Trophoblast cell (in vitro differentiated cells and primary cell): ENCODE measurements at regions not wholly inside any gene's neighbourhood (a gene's known extent, or its start where the extent isn't known, plus 50 kb on each side); places are given as distances from the start of the nearest gene placed in this dataset.

ENCODE experiments used
- DNase-seq, 2 donors: peaks; one replicate each; pipeline ENCODE4 v3.0.0-alpha.2; 2016
- H2AFZ ChIP-seq: 2 replicates; pipeline ENCODE4 v1.6.1; 2013; ENCODE audit warnings: low read length, moderate library complexity, mild to moderate bottlenecking; ENCODE audit not compliant: insufficient read depth, poor library complexity
- H2AK5ac ChIP-seq: 2 replicates; pipeline ENCODE4 v1.6.1; 2013; ENCODE audit warnings: mild to moderate bottlenecking, low read length
- H2BK120ac ChIP-seq: 2 replicates; pipeline ENCODE4 v1.6.1; 2013; ENCODE audit warnings: low read length, mild to moderate bottlenecking, moderate library complexity; ENCODE audit not compliant: insufficient read depth, poor library complexity
- H2BK12ac ChIP-seq: 2 replicates; pipeline ENCODE4 v1.6.1; 2013; ENCODE audit warnings: mild to moderate bottlenecking, low read length, moderate library complexity
- H2BK5ac ChIP-seq: 2 replicates; pipeline ENCODE4 v1.6.1; 2013; ENCODE audit warnings: low read length, low read depth, moderate library complexity, mild to moderate bottlenecking; ENCODE audit not compliant: poor library complexity
- H3K14ac ChIP-seq: 2 replicates; pipeline ENCODE4 v1.6.1; 2013; ENCODE audit warnings: mild to moderate bottlenecking, low read length
- H3K18ac ChIP-seq: 2 replicates; pipeline ENCODE4 v1.6.1; 2013; ENCODE audit warnings: mild to moderate bottlenecking, low read length
- H3K23ac ChIP-seq: 2 replicates; pipeline ENCODE4 v1.6.1; 2013; ENCODE audit warnings: low read length
- H3K27ac ChIP-seq: 2 replicates; pipeline ENCODE4 v1.5.1; 2013; ENCODE audit warnings: low read depth, mild to moderate bottlenecking, inconsistent platforms, low read length, moderate library complexity
- H3K27me3 ChIP-seq: 2 replicates; pipeline ENCODE4 v1.6.1; 2013; ENCODE audit warnings: inconsistent platforms, mild to moderate bottlenecking, low read length, moderate library complexity; ENCODE audit not compliant: insufficient read depth
- H3K36me3 ChIP-seq, 2 experiments: 1 replicate in 1 of 2; 2 replicates in 1 of 2; pipeline ENCODE4 v1.6.1; 2013; ENCODE audit warnings: low read length in 2 of 2, mild to moderate bottlenecking in 2 of 2, moderate library complexity in 1 of 2; ENCODE audit not compliant: insufficient read depth in 2 of 2, control insufficient read depth in 1 of 2
- H3K4ac ChIP-seq: 2 replicates; pipeline ENCODE4 v1.6.1; 2013; ENCODE audit warnings: low read depth, mild to moderate bottlenecking, low read length, moderate library complexity
- H3K4me1 ChIP-seq, 2 experiments: 1 replicate in 1 of 2; 2 replicates in 1 of 2; pipeline ENCODE4 v1.6.1; 2013; ENCODE audit warnings: low read length in 2 of 2, mild to moderate bottlenecking in 2 of 2, moderate library complexity in 1 of 2; ENCODE audit not compliant: insufficient read depth in 2 of 2, control insufficient read depth in 1 of 2
- H3K4me2 ChIP-seq: 2 replicates; pipeline ENCODE4 v1.6.1; 2013; ENCODE audit warnings: inconsistent platforms, mild to moderate bottlenecking, low read length, moderate library complexity
- H3K4me3 ChIP-seq: 2 replicates; pipeline ENCODE4 v1.5.1; 2013; ENCODE audit warnings: mild to moderate bottlenecking, low read depth, low read length, inconsistent platforms
- H3K79me1 ChIP-seq: one replicate; pipeline ENCODE4 v1.6.1; 2013; ENCODE audit warnings: low read length
- H3K79me2 ChIP-seq: 2 replicates; pipeline ENCODE4 v1.6.1; 2013; ENCODE audit warnings: low read length, mild to moderate bottlenecking; ENCODE audit not compliant: control insufficient read depth, insufficient read depth, poor library complexity
- H3K9ac ChIP-seq: 2 replicates; pipeline ENCODE4 v1.6.1; 2013; ENCODE audit warnings: mild to moderate bottlenecking, low read length
- H3K9me3 ChIP-seq: 2 replicates; pipeline ENCODE4 v1.6.1; 2013; ENCODE audit warnings: low read depth, mild to moderate bottlenecking, control low read depth, inconsistent platforms, low read length; ENCODE audit not compliant: insufficient read depth
- H4K12ac ChIP-seq: 2 replicates; pipeline ENCODE4 v1.6.1; 2013; ENCODE audit warnings: low read depth, mild to moderate bottlenecking, low read length, moderate library complexity
- H4K8ac ChIP-seq: 2 replicates; pipeline ENCODE4 v1.6.1; 2013; ENCODE audit warnings: low read depth, mild to moderate bottlenecking, low read length, moderate library complexity
- H4K91ac ChIP-seq: one replicate; pipeline ENCODE4 v1.6.1; 2013; ENCODE audit warnings: low read depth, mild to moderate bottlenecking, low read length, moderate library complexity
- WGBS: extraction: QIAGEN DNeasy Blood & Tissue Kit; methylation state at CpG from one replicate; pipeline ENCODE4 v1.1.7; 2013; ENCODE audit warnings: missing lambda C conversion rate; ENCODE audit not compliant: insufficient read length, insufficient coverage; ENCODE audit errors: extremely low coverage; 5-methylcytosine and 5-hydroxymethylcytosine counted together

DNA sequence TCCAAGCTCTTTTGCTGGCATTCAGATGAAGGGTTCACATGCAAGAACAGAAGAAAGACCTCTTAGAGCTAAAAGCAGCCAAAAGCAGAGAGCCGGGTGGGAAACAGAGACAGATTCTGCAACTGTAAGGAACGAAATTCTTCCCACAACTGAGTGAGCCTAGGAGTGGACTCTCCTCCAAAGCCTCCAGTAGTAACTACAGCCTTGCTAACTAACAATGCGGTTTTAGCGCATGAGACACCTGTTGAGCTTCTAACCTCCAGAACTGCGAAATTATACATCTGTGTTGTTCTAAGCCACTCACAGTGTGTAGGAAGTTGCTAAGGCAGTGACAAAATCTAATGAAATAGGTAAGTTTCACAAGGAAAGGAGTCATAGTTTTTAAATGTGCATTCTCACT is 98.1 kb upstream of the SLITRK1 start:
- Histone ChIP-seq H3K23ac (no peak overlapping the region), H3K79me2 (no peaks in the 10 kb centered on the region), H3K27me3 (no peaks in the 10 kb centered on the region), H3K9me3 (no peaks in the 10 kb centered on the region), H2AFZ (no peak overlapping the region), H2BK12ac (no peak overlapping the region), H3K4me1 (no peaks in the 10 kb centered on the region), H2BK120ac (no peak overlapping the region), H3K4me2 (no peak overlapping the region), H2AK5ac (no peak overlapping the region), H3K4me3 (no peak overlapping the region), H3K4ac (no peak overlapping the region), H3K18ac (no peak overlapping the region), H4K91ac (no peak overlapping the region), H3K14ac (no peak overlapping the region), H3K79me1 (no peaks in the 10 kb centered on the region), H4K12ac (no peak overlapping the region), H3K27ac (no peak overlapping the region), H4K8ac (no peak overlapping the region), H3K36me3 (no peaks in the 10 kb centered on the region), H3K9ac (no peak overlapping the region), H2BK5ac (no peak overlapping the region)
- DNase-seq = no peak
- no CpG with 5 or more reads among the region's 5 CpGs for WGBS

DNA sequence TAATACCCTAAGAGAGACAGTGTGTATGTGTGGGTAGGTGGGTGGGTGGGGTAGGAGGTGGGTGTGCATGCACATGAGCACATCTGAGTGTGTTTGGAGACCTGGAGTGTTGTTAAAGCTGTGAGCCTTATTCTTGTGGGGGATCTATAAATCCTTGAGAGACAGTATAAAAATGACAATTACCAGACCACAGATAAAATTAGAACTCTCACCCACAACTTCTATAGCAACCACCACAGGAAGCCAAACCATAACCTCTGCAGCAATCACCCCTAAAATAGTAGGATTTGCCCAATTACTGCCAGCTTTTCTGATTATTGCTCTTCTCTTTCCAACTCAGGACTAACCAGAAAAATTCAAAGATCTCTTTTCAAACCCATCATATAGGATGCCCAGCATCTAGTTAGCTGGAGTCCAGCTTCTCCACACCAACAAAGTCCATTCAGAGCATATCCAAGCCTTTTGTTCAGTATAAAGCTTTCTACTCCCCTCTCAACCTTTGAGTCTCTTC is 93.4 kb upstream of the SLITRK1 start:
- H2AFZ ChIP-seq = no peak overlapping the region
- H3K4me2 ChIP-seq = no peak overlapping the region
- H4K91ac ChIP-seq = no peak overlapping the region
- no peak overlapping the region for H3K27ac ChIP-seq
- H4K8ac ChIP-seq = no peak overlapping the region
- H3K27me3 ChIP-seq = no peaks in the 10 kb centered on the region
- no peak overlapping the region for H2BK120ac ChIP-seq
- no peaks in the 10 kb centered on the region for H3K4me1 ChIP-seq
- H3K36me3 ChIP-seq = no peaks in the 10 kb centered on the region
- H3K18ac ChIP-seq = no peak overlapping the region
- no peak overlapping the region for H3K9ac ChIP-seq
- no peaks in the 10 kb centered on the region for H3K9me3 ChIP-seq
- no peak overlapping the region for H2AK5ac ChIP-seq
- H2BK12ac ChIP-seq = no peak overlapping the region
- no peak overlapping the region for H3K23ac ChIP-seq
- no peak overlapping the region for H3K4ac ChIP-seq
- H3K79me2 ChIP-seq = no peaks in the 10 kb centered on the region
- H3K14ac ChIP-seq = no peak overlapping the region
- DNase-seq = no peak
- H2BK5ac ChIP-seq = no peak overlapping the region
- H3K4me3 ChIP-seq = no peak overlapping the region
- no peak overlapping the region for H4K12ac ChIP-seq
- H3K79me1 ChIP-seq = no peaks in the 10 kb centered on the region

GRCh38 chr13:83958531-83958930 is 76.3 kb upstream of the SLITRK1 start:
- no peak overlapping the region for H2BK120ac ChIP-seq
- no peak overlapping the region for H2BK12ac ChIP-seq
- DNase-seq = no peak
- H2AK5ac ChIP-seq = no peak overlapping the region
- no peak overlapping the region for H3K9ac ChIP-seq
- no peak overlapping the region for H3K4me3 ChIP-seq
- no peaks in the 10 kb centered on the region for H3K36me3 ChIP-seq
- H4K8ac ChIP-seq = no peak overlapping the region
- no CpG with 5 or more reads among the region's 1 CpG for WGBS
- no peak overlapping the region for H3K4ac ChIP-seq
- H3K18ac ChIP-seq = no peak overlapping the region
- H2AFZ ChIP-seq = no peak overlapping the region
- H3K9me3 ChIP-seq = no peaks in the 10 kb centered on the region
- no peak overlapping the region for H2BK5ac ChIP-seq
- no peaks in the 10 kb centered on the region for H3K79me2 ChIP-seq
- no peaks in the 10 kb centered on the region for H3K79me1 ChIP-seq
- no peak overlapping the region for H3K27ac ChIP-seq
- H4K91ac ChIP-seq = no peak overlapping the region
- H3K4me1 ChIP-seq = no peaks in the 10 kb centered on the region
- no peak overlapping the region for H3K23ac ChIP-seq
- no peak overlapping the region for H3K4me2 ChIP-seq
- H3K27me3 ChIP-seq = no peaks in the 10 kb centered on the region
- H4K12ac ChIP-seq = no peak overlapping the region
- H3K14ac ChIP-seq = no peak overlapping the region

DNA sequence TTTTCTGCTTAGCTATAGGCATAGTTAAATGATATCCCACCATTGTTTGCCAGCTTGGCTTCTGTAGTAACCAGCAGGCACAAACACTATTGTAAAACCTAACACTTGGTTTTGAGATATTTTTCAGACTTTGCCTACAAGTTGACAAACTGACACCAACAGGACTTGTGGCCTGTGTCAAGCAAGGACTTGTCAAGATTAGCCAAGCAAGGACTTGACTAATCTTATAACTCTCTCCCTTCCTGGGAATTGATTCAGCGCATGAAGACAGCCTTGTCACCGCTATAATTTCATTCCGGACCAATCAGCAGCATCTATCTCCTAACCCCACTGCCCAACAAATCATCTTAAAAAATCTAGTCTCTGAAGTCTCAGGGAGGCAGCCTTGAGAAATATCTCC is 72.7 kb upstream of the SLITRK1 start:
- Histone ChIP-seq H3K27ac (no peak overlapping the region), H2AFZ (no peak overlapping the region), H3K23ac (no peak overlapping the region), H3K4me2 (no peak overlapping the region), H3K14ac (no peak overlapping the region), H3K79me1 (no peaks in the 10 kb centered on the region), H3K36me3 (no peaks in the 10 kb centered on the region), H3K4me3 (no peak overlapping the region), H3K18ac (no peak overlapping the region), H3K4ac (no peak overlapping the region), H2BK5ac (no peak overlapping the region), H3K9ac (no peak overlapping the region), H3K9me3 (no peaks in the 10 kb centered on the region), H4K91ac (no peak overlapping the region), H4K8ac (no peak overlapping the region), H3K4me1 (no peaks in the 10 kb centered on the region), H3K27me3 (no peaks in the 10 kb centered on the region), H3K79me2 (no peaks in the 10 kb centered on the region), H4K12ac (no peak overlapping the region), H2BK12ac (no peak overlapping the region), H2AK5ac (no peak overlapping the region), H2BK120ac (no peak overlapping the region)
- no peak for DNase-seq
- no CpG with 5 or more reads among the region's 3 CpGs for WGBS
